ENCODE measurements at regions not wholly inside any gene's neighbourhood (a gene's known extent, or its start where the extent isn't known, plus 50 kb on each side); places are given as distances from the start of the nearest gene placed in this dataset.
A peak's percentile ranks its signal among the peaks of the same experiment; 100 is the strongest.
"Not testable (repeated sequence)": the region's sequence is repeated elsewhere in the genome, so short reads cannot be mapped to it uniquely, and the experiment has no call there.

DNA sequence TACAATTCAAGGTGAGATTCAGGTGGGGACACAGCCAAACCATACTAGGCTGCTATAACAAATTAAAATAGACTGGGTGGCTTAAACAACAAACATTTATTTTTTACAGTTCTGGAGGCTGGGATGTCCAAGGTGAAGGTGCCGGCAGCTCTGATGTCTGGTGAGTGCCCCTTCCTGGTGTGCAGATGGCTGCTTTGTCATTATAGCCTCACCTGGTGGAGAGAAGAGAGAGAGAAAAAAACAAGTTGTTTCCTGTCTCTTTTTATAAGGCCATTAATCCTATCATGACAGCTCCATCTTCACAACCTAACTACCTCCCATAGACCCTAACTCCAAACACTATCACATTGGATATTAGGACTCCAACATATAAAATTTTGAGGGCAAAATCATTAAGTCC is 279.7 kb downstream of the ZIC1 start:
- no peaks in the 10 kb centered on the region for H3K36me3 ChIP-seq (ENCODE audit: control insufficient read depth, insufficient read depth, low read length)
- DNase-seq (ENCODE audit: low read depth), result no peak
- no peak overlapping the region for H3K4me3 ChIP-seq (ENCODE audit: low read depth, low read length)
- TF ChIP-seq, protein P1, sequence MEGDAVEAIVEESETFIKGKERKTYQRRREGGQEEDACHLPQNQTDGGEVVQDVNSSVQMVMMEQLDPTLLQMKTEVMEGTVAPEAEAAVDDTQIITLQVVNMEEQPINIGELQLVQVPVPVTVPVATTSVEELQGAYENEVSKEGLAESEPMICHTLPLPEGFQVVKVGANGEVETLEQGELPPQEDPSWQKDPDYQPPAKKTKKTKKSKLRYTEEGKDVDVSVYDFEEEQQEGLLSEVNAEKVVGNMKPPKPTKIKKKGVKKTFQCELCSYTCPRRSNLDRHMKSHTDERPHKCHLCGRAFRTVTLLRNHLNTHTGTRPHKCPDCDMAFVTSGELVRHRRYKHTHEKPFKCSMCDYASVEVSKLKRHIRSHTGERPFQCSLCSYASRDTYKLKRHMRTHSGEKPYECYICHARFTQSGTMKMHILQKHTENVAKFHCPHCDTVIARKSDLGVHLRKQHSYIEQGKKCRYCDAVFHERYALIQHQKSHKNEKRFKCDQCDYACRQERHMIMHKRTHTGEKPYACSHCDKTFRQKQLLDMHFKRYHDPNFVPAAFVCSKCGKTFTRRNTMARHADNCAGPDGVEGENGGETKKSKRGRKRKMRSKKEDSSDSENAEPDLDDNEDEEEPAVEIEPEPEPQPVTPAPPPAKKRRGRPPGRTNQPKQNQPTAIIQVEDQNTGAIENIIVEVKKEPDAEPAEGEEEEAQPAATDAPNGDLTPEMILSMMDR (IDR thresholded peaks at IDR 0.05; ENCODE audit: insufficient read depth, low read length, severe bottlenecking), result no peak
- no peak for FAIRE-seq
- no peaks in the 10 kb centered on the region for H3K27me3 ChIP-seq (ENCODE audit: control insufficient read depth, insufficient read depth, low read length)

DNA sequence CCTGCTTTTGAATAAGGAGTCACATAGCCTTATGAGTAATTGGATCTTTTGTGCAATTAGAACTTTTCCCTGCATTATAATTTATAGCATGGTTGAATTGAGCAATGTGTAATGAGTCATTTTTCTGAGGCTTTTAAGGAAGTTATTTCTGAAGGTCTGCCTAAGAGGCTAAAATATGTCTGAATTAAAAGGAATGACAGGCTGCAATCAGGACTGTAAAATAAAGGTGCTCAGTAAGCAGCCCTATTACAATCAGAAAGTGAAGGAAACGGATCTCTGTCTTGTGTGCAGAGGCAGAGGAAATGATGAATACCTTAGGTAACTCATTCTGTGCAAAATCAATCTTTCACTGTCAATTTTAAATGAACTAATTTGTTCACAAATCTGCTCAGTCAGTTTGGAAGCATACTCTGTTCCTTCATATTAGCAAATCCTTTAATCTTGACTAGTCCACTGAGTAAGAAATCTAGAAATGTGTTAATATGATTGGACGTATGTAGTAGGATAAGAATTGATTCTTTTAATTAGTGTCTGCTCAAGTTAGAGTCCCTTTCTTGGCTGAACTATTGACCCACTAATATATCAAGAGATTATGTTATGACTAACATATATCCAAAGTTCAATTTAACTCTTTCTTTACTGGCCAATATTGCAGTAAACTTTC is 290.1 kb downstream of the ZIC1 start:
- no peak for FAIRE-seq
- Histone ChIP-seq H3K4me3 (ENCODE audit: low read depth, low read length) (no peak overlapping the region), H3K36me3 (ENCODE audit: control insufficient read depth, insufficient read depth, low read length) (no peaks in the 10 kb centered on the region), H3K27me3 (ENCODE audit: control insufficient read depth, insufficient read depth, low read length) (no peaks in the 10 kb centered on the region)
- TF ChIP-seq, protein P1 (IDR thresholded peaks at IDR 0.05; ENCODE audit: insufficient read depth, low read length, severe bottlenecking), result no peak
- DNase-seq (ENCODE audit: low read depth), result peak; percentile 80

DNA sequence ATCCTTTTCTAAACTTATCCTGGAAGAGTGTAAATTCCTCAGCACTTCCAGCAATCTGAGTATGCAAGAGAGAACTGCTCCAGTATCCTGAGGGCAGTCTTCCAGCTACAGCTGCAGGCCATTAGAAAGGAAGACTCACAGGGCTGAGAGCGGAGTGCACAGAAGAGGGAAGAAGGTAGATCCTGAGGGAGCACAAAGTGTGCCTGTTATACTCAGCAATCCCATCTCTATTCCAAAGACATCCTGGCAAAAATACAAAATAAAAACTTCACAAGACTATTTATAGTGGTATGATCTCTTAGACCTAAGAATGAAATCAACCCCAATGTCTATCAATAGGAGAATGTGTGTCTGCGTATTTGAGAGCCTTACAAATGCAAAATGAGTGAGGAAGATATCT is 292.0 kb downstream of the ZIC1 start:
- Histone ChIP-seq H3K36me3 (ENCODE audit: control insufficient read depth, insufficient read depth, low read length) (no peaks in the 10 kb centered on the region), H3K27me3 (ENCODE audit: control insufficient read depth, insufficient read depth, low read length) (no peaks in the 10 kb centered on the region), H3K4me3 (ENCODE audit: low read depth, low read length) (no peak overlapping the region)
- TF ChIP-seq, protein P1 (IDR thresholded peaks at IDR 0.05; ENCODE audit: insufficient read depth, low read length, severe bottlenecking), result no peak
- DNase-seq (ENCODE audit: low read depth) (no peak), FAIRE-seq (no peak)

DNA sequence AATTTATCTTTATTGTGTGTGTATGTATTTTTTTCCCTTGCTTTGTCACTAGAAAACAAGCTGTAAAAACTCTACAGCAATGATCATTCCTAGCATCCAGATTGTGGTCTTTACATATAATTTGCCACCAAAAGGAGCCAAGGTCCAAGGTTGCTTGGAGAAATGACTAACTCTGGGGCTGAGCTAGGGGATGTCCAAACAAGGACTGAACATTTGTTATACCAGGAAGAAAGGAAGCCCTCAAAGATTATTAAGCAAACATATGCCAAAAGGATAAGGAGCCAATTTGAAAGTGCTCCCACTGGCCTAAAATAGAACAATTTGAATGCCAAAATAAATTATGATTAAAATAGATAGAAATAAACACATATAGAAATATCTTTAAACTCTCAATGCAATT is 293.3 kb downstream of the ZIC1 start:
- FAIRE-seq (no peak), DNase-seq (ENCODE audit: low read depth) (no peak)
- Histone ChIP-seq H3K36me3 (ENCODE audit: control insufficient read depth, insufficient read depth, low read length) (no peaks in the 10 kb centered on the region), H3K4me3 (ENCODE audit: low read depth, low read length) (no peak overlapping the region), H3K27me3 (ENCODE audit: control insufficient read depth, insufficient read depth, low read length) (no peaks in the 10 kb centered on the region)
- TF ChIP-seq, protein P1 (IDR thresholded peaks at IDR 0.05; ENCODE audit: insufficient read depth, low read length, severe bottlenecking), result no peak

DNA sequence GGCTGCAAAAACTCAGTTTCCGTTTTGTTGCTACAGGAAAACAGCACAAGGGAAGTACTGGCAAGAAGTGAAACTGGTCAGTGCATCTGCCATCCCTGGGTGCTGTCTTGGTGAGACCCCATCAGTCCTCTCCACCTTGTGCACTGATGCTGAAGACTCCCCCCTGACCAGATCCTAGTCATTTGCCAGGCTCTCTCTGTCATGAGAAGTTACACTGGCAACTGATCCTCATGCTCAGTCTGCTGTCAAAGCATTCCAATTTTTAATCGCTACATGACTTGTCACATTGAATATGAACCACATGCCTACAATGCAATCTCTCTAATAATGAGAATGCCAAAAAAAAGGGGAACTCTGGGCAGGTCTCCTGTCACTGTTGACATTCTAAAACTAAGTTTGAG is 296.5 kb downstream of the ZIC1 start:
- FAIRE-seq (no peak), DNase-seq (ENCODE audit: low read depth) (no peak)
- TF ChIP-seq, protein P1 (IDR thresholded peaks at IDR 0.05; ENCODE audit: insufficient read depth, low read length, severe bottlenecking), result no peak
- Histone ChIP-seq H3K36me3 (ENCODE audit: control insufficient read depth, insufficient read depth, low read length) (no peaks in the 10 kb centered on the region), H3K27me3 (ENCODE audit: control insufficient read depth, insufficient read depth, low read length) (no peaks in the 10 kb centered on the region), H3K4me3 (ENCODE audit: low read depth, low read length) (no peak overlapping the region)

DNA sequence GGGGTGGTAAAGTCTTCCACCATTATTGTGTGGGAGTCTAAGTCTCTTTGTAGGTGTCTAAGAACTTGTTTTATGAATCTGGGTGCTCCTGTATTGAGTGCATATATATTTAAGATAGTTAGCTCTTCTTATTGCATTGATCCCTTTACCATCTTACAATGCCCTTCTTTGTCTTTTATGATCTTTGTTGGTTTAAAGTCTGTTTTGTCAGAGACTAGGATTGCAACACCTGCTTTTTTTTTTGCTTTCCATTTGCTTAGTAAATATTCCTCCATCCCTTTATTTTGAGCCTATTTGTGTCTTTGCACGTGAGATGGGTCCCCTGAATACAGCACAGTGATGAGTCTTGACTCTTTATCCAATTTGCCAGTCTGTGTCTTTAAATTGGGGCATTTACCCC is 301.6 kb downstream of the ZIC1 start:
- H3K36me3 ChIP-seq (ENCODE audit: control insufficient read depth, insufficient read depth, low read length); FAIRE-seq; DNase-seq (ENCODE audit: low read depth); H3K4me3 ChIP-seq (ENCODE audit: low read depth, low read length); H3K27me3 ChIP-seq (ENCODE audit: control insufficient read depth, insufficient read depth, low read length): not testable (repeated sequence)
